CD4-positive, alpha-beta T cell treated with Interleukin-4 for 1 hour (primary cell): ENCODE measurements at regions not wholly inside any gene's neighbourhood (a gene's known extent, or its start where the extent isn't known, plus 50 kb on each side); places are given as distances from the start of the nearest gene placed in this dataset.
A peak's percentile ranks its signal among the peaks of the same experiment; 100 is the strongest.

Experiments used
- DNase-seq, 2 donors: peaks; one replicate each; pipeline ENCODE4 v3.0.0-alpha.2; 2020 to 2022

DNA sequence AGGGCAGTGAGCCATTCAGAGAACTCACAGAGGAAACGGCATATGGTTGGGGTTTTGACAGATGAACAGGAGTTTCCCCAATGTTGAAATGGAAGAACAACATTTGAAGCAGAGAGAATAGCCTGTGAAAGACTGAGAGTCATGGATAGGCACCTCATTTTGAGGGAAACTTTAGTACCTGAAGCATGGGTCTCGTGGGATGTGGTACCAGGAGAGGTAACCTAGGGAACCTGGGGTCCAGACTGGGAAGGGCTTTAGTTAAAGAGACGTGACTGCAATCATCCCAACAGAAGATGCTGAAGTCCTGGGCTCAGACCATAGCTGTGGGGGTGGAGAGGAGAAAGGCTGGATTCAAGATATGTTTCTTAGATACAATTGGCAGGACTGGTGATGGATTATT lies 137.8 kb upstream of the CCL2 start:
- DNase-seq: no peak

DNA sequence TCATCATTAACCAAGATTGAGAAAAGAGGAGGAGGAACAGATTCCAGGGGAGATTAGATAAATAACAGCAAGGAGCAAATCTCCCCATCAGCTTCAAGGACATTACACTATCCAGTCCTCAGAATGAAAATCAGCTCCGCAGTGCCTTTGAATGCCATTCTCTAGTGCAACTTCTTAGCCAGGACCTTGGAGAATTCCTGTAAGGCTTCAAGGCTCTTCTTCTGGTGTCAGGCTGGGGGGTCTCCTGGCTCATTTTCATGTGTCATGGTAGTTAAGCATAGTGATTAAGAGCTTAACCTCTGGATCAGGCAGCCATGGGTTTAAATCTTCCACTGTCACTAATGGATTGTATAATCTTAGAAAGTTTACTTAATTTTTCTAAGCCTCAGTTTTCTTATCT lies 137.3 kb upstream of the CCL2 start:
- DNase-seq: no peak

DNA sequence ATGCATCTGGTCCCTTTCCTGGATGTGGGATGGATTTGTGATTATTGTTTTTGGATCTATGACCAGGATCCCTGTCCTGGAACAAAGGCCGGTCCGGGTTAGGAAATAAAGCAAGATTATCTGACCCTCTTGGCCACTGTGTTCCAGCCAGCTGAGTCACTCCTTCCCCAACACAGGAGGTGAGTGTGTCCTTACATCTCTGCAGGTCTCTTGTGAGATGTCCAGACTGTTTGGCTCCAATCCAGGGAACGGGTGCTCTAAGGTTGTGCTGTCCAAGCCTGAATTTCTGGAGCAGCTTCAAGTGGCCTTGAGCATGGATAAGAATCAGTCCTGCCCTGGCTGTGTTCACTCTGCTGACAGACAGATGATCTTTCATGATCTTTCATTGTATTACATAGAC lies 136.5 kb upstream of the CCL2 start:
- no peak for DNase-seq

DNA sequence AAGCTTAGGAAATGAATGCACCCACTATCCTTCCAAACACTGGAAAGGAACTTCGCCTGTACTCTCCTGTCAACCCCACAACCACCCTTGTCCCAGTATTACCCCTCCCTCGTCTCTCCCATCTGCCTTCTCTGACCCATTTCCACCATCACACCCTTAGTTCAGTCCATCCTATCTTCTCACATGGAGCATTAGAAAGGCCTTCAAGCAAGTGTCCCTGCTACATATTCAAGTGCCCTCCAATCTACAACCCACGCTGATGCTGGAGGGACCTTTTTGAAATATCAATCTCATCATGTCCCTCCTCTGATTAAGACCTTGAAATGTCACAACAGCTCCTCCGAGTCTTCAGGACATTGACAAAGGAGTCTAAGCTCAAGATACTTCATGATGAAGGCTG lies 133.8 kb upstream of the CCL2 start:
- DNase-seq: no peak

DNA sequence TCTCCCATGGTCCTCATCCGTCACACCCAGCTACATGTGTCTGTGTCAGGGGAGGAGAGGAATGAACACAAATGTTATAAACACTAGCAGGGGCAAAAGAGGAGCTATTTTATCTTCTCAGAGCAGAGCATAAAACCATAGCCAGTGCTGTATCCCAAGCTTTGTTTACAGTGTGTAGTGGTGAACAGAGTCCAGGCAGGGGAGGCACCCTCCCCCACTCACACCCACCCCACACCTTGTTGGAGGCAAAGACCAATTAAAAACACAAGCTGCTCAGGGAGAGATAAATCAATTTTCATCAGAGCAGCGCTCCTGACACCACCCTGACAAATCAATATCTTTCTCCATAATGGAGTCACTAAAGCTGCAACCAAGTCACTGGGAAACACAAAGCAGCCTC lies 132.6 kb upstream of the CCL2 start:
- DNase-seq: no peak

DNA sequence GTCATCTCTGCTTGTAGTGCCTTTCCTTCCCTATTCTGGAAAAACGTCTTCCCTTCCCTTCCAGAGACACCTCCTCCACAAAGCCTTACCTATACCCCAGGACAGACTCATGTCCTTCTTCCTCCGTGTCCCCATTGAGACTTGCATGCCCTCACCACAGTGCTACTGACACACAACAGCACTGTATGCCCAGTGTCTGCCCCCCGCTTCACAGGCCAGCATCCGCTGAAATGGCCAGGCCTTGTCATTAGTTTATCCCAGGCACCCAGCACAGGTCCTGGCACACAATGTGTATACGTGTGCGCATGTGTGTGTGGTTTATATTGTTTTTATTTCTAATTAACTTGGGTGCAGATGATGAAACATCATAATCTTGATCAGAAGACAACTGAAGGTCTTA lies 130.1 kb upstream of the CCL2 start:
- DNase-seq: no peak

DNA sequence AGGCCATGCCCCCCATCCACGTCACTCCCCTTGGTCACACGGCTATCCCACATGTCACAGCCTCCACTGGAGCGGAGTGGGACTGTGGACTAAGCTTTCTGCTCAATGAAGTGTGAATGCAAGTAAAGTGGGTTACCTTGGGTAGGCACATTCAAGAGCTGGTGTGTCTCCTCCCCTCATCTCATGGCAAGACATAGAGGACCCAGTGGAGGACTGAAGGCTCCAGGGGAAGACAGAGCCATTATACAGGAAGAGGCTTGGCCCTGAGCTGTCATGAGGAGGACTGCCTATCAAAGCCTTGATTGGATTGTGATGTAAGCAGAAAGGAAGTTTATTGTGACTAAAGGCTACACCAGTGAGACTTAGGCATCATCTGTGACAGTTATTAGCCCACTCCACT lies 129.2 kb upstream of the CCL2 start:
- no peak for DNase-seq

DNA sequence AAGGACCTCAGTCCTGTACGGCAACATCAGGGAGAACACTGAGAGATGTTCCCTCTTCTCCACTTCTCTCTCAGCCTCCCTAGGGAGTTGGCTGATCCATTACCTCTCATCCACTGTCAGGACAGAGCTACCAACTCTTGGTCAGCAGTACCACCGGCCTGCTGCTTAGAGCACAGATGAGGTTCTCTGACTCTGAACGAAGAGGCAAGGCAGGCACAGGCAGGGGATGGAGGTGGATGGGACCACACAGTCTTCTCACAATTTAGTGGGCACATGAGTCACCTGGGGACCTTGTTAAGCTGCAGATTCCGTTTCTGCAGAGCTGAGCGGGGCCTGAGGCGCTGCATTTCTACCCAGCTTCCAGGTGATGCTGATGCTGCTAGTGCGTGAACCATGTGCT lies 128.6 kb upstream of the CCL2 start:
- DNase-seq: no peak

DNA sequence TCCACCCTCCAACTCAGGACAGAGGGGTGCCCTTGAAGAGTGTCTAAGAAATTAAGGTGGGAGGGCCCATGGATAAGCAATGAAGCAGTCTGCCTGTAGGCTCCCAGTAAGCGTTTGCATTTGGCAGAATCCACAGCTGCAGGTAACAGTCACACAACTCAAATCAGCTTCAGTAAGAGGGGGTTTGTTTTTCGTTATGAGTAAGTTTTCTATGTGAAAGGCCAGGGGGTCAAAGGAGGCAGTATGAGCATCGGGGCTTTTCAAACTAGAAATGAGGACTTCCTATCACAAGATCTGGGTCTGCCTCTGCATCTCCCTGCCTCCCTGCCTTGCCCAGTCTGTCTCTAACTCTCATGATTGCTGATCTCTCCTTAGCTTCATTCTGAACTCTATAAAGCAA lies 128.1 kb upstream of the CCL2 start:
- no peak for DNase-seq

DNA sequence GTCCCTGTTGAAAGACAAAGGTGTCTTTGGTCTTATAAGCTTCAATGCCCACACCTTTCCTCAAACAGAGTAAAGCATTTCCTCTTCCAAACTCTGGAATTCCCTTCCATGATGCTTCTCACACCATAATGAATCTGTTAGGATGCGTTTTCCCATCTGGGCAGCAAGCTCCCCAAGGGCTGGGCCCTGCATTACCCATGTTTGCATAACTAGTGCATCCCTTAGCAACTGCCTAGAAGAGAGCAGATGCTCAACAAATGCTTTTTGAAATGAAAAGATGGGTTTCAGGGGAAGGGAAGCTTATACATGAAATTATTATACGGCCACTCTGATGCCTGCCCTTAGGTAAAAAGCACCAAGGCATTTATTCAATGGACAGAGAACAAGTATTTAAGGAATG lies 124.5 kb upstream of the CCL2 start:
- DNase-seq: no peak

DNA sequence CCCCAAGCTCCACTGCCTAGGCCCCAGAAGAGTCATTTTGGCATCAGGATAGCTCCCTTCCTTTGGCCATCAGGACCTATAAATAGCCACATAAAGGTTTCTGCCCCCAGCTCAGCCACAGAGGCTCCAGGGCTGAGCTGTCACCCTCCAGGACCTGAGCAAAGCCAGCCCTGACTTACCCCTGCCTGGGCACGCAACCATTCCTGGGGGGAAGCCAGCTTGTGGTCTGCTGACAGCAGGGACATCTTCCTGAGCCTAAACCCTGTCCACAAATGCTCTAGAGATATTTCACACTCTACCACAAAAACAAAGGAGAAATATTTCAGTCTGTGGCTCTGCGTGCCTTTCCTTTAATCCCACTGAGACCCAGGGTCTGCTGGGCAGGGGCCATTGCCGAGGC lies 123.7 kb upstream of the CCL2 start:
- no peak for DNase-seq

DNA sequence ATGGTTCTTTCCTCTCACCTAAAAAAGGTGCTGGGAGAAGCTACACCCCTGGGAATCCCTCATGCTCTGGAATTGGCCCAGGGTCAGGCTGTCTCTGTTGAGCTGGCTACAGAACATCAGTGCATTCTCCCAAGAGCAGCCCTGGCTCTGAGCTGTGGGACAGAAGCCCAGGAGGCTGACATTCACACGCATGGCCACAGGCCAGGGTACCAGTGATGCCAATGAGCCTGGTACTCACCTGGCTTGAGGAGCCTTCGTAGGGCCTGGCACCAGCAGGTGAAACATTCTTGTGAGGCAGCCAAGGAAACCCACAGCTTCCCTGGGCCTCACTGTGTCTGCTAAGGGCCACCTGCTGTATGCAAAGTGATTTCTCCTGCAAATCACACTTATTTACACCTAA lies 121.7 kb upstream of the CCL2 start:
- no peak for DNase-seq

DNA sequence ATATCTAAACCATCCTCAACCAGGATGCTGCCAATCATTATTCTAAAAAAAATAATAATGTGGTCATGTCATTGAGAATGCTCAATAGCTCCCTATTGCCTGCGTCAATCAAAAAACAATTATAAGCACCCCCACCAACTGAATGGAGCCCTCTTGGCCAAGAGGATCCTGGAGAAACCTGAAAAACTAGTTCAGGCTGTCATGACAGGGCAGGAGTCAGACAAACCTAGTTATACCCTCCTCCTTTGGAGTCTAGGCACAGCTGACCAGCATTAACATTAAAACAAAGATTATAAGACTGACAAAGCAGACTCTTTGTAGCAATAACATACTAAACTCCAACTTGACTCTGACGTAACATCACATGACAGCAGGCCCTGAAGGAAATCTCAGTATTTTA lies 119.2 kb upstream of the CCL2 start:
- no peak for DNase-seq

DNA sequence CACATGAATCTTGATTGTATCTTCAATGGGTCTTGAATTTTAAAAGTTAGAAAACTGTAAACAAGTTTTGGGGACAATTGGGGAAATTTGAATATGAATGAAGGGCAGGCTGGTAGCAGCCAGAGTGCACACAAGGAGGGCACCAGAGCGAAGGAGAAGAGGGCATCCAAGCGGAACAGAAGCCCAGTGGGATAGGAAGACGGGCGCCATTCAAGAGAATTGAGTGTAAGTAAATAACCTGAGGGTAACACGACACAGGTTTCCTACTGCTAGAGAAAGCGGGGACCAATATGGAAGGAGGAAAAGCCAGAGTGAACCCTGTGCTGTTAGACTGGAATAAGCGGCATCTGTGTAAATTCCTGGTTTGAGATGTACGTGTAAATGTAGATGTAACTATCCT lies 115.1 kb upstream of the CCL2 start:
- no peak for DNase-seq

DNA sequence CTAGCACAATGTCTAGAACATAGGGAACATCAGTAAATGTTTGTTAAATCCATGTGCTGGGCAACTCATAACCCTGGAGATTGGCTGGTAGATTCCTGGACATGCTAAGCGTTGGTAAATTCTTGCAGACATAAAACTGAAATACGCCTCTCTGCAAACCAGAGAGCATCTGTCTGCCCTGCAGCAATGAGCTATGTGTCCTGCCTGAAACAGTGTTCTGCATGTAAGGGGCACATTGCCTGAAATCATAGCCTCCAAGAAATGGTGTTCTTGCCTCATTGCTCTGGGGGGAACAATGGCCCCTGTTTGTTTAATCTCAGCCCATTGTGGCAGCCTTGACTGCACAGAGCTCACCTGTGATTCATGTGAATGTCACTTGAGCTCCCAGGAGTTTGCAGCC lies 113.5 kb upstream of the CCL2 start:
- no peak for DNase-seq

DNA sequence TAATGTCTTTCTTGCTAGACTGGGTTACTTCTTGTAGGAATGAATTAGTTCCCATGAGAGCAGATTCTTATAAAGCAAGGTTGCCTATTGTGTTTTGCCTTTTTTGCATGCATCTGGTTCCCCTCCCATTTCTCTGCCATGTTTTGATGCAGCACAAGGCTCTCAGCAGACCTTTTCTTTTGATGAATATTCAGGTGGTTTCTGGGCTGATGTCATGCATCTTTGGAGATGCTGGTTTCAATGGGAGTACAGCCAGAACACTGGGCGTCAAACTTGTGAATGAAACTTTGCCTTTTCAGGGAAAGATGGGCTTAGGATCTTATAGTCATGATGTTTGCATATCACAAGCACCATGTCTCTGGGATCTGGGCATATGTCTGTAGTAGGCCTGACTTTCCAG lies 111.7 kb upstream of the CCL2 start:
- no peak for DNase-seq

DNA sequence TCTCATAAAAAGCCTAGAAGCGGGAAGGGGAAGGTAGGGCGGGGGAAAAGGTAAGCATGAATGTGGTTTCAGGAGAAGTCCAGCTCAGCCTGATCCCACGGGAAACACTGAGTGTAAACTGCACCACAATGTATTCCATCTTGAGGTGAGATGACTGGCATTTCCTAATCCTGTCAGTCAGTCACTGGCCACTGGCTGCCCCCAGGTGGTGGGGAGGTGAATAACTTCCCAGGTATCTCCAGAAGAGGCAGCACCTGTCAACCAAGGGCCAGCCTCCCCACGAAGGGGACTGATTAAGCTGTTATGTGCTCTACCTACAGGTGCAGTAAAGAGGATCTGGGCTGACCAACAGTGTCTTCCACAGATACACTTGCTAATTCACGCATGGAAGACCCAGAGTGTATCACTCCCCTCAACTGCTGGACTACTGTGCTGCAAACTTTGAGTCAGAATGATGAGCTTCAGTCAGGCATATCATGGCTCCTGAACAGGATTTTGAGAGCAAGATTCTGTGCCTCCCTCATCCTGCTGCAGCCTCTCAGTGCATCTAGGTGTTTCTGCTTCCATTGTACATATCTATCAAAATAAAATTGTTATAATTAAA lies 108.5 kb upstream of the CCL2 start:
- DNase-seq: peak; percentile 32 to 37

DNA sequence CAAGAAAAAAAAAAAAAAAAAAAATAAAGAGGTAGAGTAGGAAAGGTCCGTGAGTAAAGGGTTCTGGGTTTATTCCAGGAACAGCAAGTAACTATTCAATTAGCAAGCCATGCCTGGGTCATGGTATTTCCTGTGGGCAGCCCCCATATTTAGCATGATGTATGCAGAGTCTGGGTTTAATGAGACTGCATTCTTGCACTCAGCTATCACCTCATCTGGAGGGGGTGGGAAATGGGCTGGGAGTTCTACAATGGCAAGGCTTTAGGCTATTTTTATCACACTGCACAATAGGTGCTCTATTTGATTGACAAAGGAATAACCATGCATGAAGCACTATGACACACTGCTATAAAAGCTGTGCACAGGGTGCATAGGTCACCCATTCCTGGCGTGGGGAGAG lies 104.0 kb upstream of the CCL2 start:
- DNase-seq: no peak

DNA sequence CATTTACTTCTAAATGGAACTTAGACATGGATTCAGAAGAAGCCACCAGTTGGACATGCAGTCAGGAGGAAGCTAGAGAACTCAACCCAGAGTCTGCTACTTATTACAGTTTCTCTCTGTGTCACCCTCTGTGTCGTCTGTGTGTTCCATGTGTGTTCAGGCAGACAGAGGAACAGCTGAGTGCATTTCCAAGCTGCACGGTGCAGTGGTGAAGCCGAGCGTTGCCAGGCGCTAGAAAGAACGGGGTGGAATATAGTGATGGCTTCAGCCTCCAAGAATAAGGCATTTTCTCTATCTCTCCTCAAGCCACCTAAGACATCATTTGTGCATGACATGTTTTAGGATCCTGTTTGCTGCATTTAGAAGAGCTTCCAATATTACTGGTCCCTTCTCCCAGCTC lies 101.1 kb upstream of the CCL2 start:
- DNase-seq: no peak

DNA sequence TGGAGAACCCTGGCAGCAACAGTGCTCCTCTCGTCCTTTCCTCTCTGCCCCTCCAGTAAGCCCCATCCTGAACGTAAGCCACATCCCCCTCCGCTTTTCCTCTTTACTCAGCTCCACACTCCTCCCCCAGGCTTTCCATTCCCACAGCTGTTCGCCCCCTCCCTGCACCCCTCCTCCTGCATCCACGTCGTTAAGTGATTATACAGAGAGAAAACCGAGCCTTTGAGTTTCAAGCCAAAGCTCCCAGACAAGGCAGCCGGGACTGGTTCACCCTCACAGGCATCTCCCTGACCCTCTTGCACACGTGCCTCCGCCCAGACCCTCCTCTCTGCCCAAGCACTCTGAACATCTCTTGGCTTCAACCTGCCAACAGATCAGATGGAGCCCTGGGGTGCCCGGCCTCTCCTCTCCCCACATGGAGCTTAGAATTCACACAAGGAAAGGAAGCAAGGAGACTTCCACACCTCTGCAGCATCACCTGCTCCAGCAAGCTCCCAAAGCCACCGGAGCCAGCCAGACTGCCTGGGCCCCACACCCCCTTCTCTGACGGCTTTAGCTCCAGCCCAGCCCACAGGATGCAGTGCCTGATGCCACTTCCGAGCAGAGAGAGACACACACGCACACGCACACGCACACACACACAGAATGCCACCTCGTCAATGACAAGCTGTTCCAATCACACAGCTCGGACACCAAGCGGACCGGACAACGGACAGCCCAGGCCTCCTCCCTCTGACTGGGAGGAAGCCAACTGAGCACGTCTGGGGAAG lies 99.9 kb upstream of the CCL2 start:
- DNase-seq: no peak

DNA sequence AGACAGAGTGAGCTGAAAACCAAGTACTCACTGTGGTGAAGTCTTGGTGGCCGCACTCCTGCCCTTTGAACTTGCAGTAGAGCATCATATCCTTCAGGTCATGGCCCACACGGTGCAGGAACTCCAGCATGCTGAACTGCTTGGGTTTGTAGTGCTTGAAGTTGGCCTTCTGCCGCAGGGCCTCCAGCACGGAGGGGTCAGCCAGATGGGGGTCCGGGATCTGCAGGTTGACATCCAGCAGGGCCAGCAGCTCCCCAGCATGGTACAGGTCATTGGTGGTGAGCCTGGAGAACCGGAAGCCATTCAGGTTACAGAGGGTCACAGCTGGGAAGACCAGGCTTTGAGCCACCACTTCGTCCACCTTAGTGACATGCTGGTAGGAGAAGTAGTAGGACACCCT lies 99.1 kb upstream of the CCL2 start:
- DNase-seq: no peak

DNA sequence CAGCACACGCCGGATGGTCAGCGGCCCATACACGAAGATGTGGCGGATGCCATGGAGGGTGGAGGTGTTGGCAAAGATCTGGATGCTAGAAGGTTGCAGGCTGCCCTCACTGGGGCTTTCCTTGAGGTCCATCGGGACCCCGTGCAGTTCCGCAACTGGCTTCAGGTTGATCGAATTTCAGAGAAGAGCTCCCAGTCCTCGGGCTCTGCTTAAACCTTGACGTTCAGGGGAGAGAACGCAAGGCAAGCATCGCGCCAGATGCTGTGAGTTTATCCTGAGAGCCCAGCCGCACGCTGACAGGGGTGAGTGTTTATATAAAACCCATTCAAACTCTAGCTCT lies 98.7 kb upstream of the CCL2 start:
- DNase-seq: no peak

DNA sequence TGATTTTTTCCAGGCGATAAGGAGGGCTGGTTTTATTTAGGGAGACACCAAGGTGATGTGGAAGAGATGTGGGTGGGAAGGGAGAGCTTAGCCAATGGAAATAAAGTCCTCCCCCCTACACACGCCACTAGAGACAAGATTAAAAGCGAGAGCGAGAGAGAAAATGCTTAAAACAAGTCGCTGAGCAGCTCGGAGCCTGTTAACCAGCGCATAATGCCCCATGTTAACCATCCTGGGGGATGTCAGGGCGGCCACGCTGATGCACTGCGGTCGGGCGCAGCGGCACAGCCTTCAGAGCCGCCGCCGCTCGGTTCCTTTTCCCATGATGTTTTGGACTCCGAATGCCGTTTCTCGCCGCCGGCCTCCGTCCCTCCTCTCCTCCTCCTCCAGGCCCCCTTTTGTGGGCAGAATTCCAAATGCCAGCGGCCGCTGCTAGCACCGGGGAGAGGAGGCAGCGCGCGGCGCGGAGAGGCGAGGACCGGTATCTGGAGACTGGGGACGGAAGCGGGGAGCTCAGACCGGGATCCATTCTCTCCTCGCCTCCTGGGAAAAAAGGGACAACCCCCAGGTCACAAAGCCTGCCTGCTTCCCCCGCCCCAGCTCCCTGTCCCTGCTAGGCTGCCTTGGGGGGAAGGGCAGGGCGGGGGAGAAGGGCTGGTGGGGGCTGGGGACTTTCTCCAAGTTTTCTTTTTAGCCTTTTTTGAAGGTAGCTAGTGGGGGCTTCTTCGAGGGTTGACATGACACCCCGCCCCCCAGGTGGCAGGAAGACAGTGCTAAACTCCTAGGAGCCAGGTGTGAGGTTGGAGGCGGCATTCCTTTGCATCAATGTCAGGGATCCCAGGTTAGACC lies 98.1 kb upstream of the CCL2 start:
- DNase-seq: no peak

DNA sequence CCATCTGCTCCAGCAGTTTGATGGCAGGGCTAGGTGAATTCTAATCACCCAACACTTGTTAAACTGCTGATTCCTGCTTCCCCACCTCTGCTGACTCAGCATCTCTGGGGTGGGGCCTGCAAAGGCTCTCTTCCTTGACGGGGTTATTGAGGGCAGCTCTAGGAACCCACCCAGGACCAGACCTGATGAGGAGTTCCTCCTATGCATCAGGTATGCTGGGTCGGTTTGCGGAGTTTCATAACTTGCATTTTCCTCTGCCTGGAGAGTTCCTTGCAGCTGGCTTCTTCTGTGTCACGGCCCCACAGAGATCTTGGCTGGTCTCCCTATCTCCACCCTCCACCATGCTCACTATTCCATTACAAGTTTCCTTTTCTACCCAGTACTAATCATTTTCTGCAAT lies 93.4 kb upstream of the CCL2 start:
- no peak for DNase-seq
